Endothelial cell of umbilical vein (primary cell): ENCODE measurements at regions not wholly inside any gene's neighbourhood (a gene's known extent, or its start where the extent isn't known, plus 50 kb on each side); places are given as distances from the start of the nearest gene placed in this dataset.

Source experiments
- BruUV-seq: library from RNA; stranded (reverse); fragments of 400-500 nt; replicated peaks from 2 replicates; lab custom pipeline; 2021; lab: Mats Ljungman, UMichigan
- CTCF ChIA-PET: fragments of 300-600, 350-600 bp; sonication (Branson Sonifier 250); formaldehyde crosslinking; loops from one replicate; lab custom pipeline; 2021; ENCODE audit warnings: antibody characterized with exemption, inconsistent platforms; lab: Charles Lee
- POLR2A ChIA-PET: fragments of 300-600, 350-600 bp; sonication (Branson Sonifier 250); formaldehyde crosslinking; loops from one replicate; lab custom pipeline; 2021; ENCODE audit warnings: antibody characterized with exemption, inconsistent platforms; lab: Charles Lee
- DNase-seq: peaks from one replicate; pipeline ENCODE4 v3.0.0-alpha.2; 2011; ENCODE audit warnings: low read depth, low spot score
- FAIRE-seq: peaks from 2 replicates; lab custom pipeline; 2011; peaks lifted over from hg19 to GRCh38; lab: Jason Lieb, UNC
- H2AFZ ChIP-seq: 2 replicates; pipeline ENCODE4 v1.6.0; 2012; ENCODE audit warnings: low read depth, low read length, control low read depth, inconsistent platforms
- H3K27ac ChIP-seq: 2 replicates; pipeline ENCODE4 v1.5.1; 2011; ENCODE audit warnings: low read depth, mild to moderate bottlenecking, control low read depth, low read length, moderate library complexity; ENCODE audit not compliant: insufficient read depth
- H3K27me3 ChIP-seq, 2 experiments: 2 replicates each; pipeline versions ENCODE4 v1.6.0 to v1.6.1; 2011; ENCODE audit warnings: low read length in 2 of 2, mixed read lengths in 1 of 2; ENCODE audit not compliant: control insufficient read depth in 2 of 2, insufficient read depth in 2 of 2
- H3K36me3 ChIP-seq, 2 experiments: 2 replicates in 1 of 2; 3 replicates in 1 of 2; pipeline ENCODE4 v1.5.1; 2011; ENCODE audit warnings: low read length in 2 of 2, mild to moderate bottlenecking in 1 of 2, moderate library complexity in 1 of 2; ENCODE audit not compliant: control insufficient read depth in 2 of 2, insufficient read depth in 2 of 2; ENCODE audit errors: extremely low read depth in 1 of 2
- H3K4me1 ChIP-seq: 3 replicates; pipeline ENCODE4 v1.5.1; 2011; ENCODE audit warnings: mild to moderate bottlenecking, low read length; ENCODE audit not compliant: control insufficient read depth, insufficient read depth; ENCODE audit errors: extremely low read depth
- H3K4me2 ChIP-seq: 2 replicates; pipeline ENCODE4 v1.6.1; 2011; ENCODE audit warnings: low read length, control low read depth, mixed read lengths; ENCODE audit not compliant: insufficient read depth
- H3K4me3 ChIP-seq, 3 experiments: fragments of 200-600 bp in 1 of 3; sonication (generic), shearing (Covaris generic) in 1 of 3; replicated peaks in 1 of 3; 2 replicates each; pipeline ENCODE4 v1.5.1; 2011 to 2016; ENCODE audit warnings: control low read depth in 3 of 3, low read length in 3 of 3, mild to moderate bottlenecking in 2 of 3, inconsistent platforms in 1 of 3, low read depth in 1 of 3, moderate library complexity in 1 of 3; ENCODE audit not compliant: insufficient read depth in 1 of 3
- H3K79me2 ChIP-seq: 2 replicates; pipeline ENCODE4 v1.6.0; 2012; ENCODE audit warnings: low read length, inconsistent platforms; ENCODE audit not compliant: control insufficient read depth, insufficient read depth
- H3K9ac ChIP-seq: replicated peaks from 2 replicates; pipeline ENCODE3; 2011; ENCODE audit warnings: low read length, control low read depth; ENCODE audit not compliant: insufficient read depth; ENCODE audit errors: extremely low read depth
- H3K9me1 ChIP-seq: replicated peaks from 3 replicates; pipeline ENCODE4 v1.6.0; 2011; ENCODE audit warnings: mild to moderate bottlenecking, low read length; ENCODE audit not compliant: control insufficient read depth, insufficient read depth; ENCODE audit errors: extremely low read depth
- H3K9me3 ChIP-seq: replicated peaks from 2 replicates; pipeline ENCODE4 v1.5.1; 2012; ENCODE audit warnings: low read length, inconsistent platforms; ENCODE audit not compliant: control insufficient read depth, insufficient read depth
- H4K20me1 ChIP-seq: replicated peaks from 2 replicates; pipeline ENCODE3; 2011; ENCODE audit warnings: mild to moderate bottlenecking, low read length; ENCODE audit not compliant: control insufficient read depth, insufficient read depth; ENCODE audit errors: extremely low read depth
- CTCF ChIP-seq, 2 donors: IDR thresholded peaks; 1 replicate in 1 of 2; 2 replicates in 1 of 2; pipeline ENCODE4 v1.5.1; 2011; ENCODE audit warnings: low read length in 2 of 2, mild to moderate bottlenecking in 2 of 2, moderate library complexity in 2 of 2, control low read depth in 1 of 2, inconsistent platforms in 1 of 2, low read depth in 1 of 2; ENCODE audit not compliant: insufficient read depth in 1 of 2; ENCODE audit errors: extremely low read depth in 1 of 2
- EZH2 ChIP-seq: IDR thresholded peaks from 2 replicates; pipeline ENCODE4 v1.6.1; 2012; ENCODE audit warnings: borderline replicate concordance, low read depth, mild to moderate bottlenecking, moderate library complexity, low read length, inconsistent platforms; ENCODE audit not compliant: severe bottlenecking
- FOS ChIP-seq: IDR thresholded peaks from 2 replicates; pipeline ENCODE4 v1.6.1; 2011; ENCODE audit warnings: mild to moderate bottlenecking, low read length, moderate library complexity, borderline replicate concordance; ENCODE audit not compliant: insufficient read depth
- GATA2 ChIP-seq: IDR thresholded peaks from 2 replicates; pipeline ENCODE4 v1.7.0; 2011; ENCODE audit warnings: low read depth, mild to moderate bottlenecking, moderate library complexity, mixed read lengths, low read length; ENCODE audit not compliant: insufficient read length, insufficient read depth
- MYC ChIP-seq: IDR thresholded peaks from one replicate; pipeline ENCODE4 v1.6.1; 2011; ENCODE audit warnings: mild to moderate bottlenecking, low read depth, low read length
- POLR2A ChIP-seq: IDR thresholded peaks from 2 replicates; pipeline ENCODE4 v1.6.1; 2012; ENCODE audit warnings: low read depth, mild to moderate bottlenecking, control low read depth, low read length
- POLR2AphosphoS5 ChIP-seq: IDR thresholded peaks from 2 replicates; pipeline ENCODE4 v1.6.1; 2012; ENCODE audit warnings: low read depth, mild to moderate bottlenecking, control low read depth, low read length, moderate library complexity; ENCODE audit not compliant: insufficient read depth
- dilution Hi-C: fragments of 300-500 bp; cut with MboI; formaldehyde crosslinking; loops from one replicate; pipeline ENCODE4 v1.15.0; 2019; ENCODE audit warnings: low sequenced_read_pairs; ENCODE audit not compliant: extremely low pct_ligation_motif_present
- intact Hi-C: fragments of 100-400 bp; cut with micrococcal nuclease; formaldehyde crosslinking; loops from one replicate; pipeline ENCODE4 v1.10.0; 2022
- TF ChIP-seq, protein P1 (sequence below): IDR thresholded peaks from 2 replicates; pipeline ENCODE4 v1.6.1; 2011; ENCODE audit not compliant: insufficient read depth, insufficient read length

- intact Hi-C loops (no loop called here), dilution Hi-C loops (no loop called here)
- no TSS peak for BruUV-seq
- no peak overlapping the region for H3K4me3 ChIP-seq
- H3K27ac ChIP-seq: no peak overlapping the region
- TF ChIP-seq EZH2 (no peak), POLR2AphosphoS5 (no peak), MYC (no peak), GATA2 (no peak), CTCF (IDR thresholded peaks at IDR 0.05; ENCODE audit: extremely low read depth in 1 of 2, insufficient read depth in 1 of 2, low read depth in 1 of 2, low read length in 2 of 2) (no peak), POLR2A (no peak), FOS (no peak)
- TF ChIP-seq, protein P1, sequence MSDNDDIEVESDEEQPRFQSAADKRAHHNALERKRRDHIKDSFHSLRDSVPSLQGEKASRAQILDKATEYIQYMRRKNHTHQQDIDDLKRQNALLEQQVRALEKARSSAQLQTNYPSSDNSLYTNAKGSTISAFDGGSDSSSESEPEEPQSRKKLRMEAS: no peak
- no peaks in the 10 kb centered on the region for H3K9me1 ChIP-seq
- H3K27me3 ChIP-seq: no peaks in the 10 kb centered on the region
- no peak overlapping the region for H2AFZ ChIP-seq
- DNase-seq (no peak), FAIRE-seq (no peak)
- H3K36me3 ChIP-seq: no peaks in the 10 kb centered on the region
- no peaks in the 10 kb centered on the region for H3K9me3 ChIP-seq
- H3K4me2 ChIP-seq: no peak overlapping the region
- no peaks in the 10 kb centered on the region for H4K20me1 ChIP-seq
- no peaks in the 10 kb centered on the region for H3K4me1 ChIP-seq
- H3K9ac ChIP-seq: no peak overlapping the region
- ChIA-PET POLR2A (no interaction called here), CTCF (no interaction called here)
- H3K79me2 ChIP-seq: no peaks in the 10 kb centered on the region
These were observed 147.5 kb upstream of the B3GAT1 start for GRCh38 chr11:134559602-134559962.
